Fibroblast of lung (primary cell): ENCODE measurements at regions not wholly inside any gene's neighbourhood (a gene's known extent, or its start where the extent isn't known, plus 50 kb on each side); places are given as distances from the start of the nearest gene placed in this dataset.

Experiments
- EZH2 ChIP-seq: IDR thresholded peaks from 2 replicates; pipeline ENCODE4 v1.5.1; 2012; ENCODE audit warnings: low read length, control low read depth, mild to moderate bottlenecking; ENCODE audit errors: missing control alignments
- TF ChIP-seq, protein P1 (sequence below), 2 donors: IDR thresholded peaks in 1 of 2; conservative IDR thresholded peaks in 1 of 2; 1 replicate in 1 of 2; 2 replicates in 1 of 2; pipeline ENCODE4 v1.5.1; 2011 to 2012; ENCODE audit warnings: low read length in 2 of 2, control low read depth in 1 of 2, inconsistent platforms in 1 of 2, low read depth in 1 of 2, mild to moderate bottlenecking in 1 of 2

DNA sequence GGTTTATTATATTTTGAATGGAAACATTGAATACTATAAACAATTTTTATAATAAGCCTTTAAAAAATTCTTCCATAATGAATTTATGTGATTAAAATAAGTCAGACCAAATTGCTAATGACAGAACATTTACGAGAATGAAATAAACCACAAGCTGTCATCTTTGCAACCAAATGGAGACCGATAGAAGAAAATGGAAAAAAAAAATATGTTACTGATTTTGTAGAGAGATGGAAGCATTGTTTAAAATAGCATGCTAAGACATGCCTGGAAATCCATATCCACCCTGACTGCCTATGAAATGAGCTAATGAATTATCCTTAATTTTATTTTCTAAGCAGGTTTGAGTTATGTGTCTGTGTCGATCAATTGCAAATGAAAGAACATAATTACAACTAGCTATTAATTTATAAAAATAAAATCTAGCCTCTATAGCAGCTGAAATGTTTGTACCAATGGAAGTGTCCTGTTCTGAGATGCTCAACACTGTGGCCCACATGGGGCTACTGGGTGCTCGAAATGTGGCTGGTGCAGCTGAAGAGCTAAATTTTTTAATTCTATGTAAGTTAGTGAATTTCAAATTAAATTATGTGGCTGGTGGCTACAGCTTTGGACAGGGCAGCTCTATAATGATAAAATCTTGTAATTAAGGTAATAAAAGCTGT is 832.8 kb downstream of the RNF144A start:
- no peak for TF ChIP-seq EZH2
- TF ChIP-seq, protein P1, sequence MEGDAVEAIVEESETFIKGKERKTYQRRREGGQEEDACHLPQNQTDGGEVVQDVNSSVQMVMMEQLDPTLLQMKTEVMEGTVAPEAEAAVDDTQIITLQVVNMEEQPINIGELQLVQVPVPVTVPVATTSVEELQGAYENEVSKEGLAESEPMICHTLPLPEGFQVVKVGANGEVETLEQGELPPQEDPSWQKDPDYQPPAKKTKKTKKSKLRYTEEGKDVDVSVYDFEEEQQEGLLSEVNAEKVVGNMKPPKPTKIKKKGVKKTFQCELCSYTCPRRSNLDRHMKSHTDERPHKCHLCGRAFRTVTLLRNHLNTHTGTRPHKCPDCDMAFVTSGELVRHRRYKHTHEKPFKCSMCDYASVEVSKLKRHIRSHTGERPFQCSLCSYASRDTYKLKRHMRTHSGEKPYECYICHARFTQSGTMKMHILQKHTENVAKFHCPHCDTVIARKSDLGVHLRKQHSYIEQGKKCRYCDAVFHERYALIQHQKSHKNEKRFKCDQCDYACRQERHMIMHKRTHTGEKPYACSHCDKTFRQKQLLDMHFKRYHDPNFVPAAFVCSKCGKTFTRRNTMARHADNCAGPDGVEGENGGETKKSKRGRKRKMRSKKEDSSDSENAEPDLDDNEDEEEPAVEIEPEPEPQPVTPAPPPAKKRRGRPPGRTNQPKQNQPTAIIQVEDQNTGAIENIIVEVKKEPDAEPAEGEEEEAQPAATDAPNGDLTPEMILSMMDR (conservative IDR thresholded peaks at IDR 0.05 in 1 of 2, IDR thresholded peaks at IDR 0.05 in 1 of 2; ENCODE audit: low read depth in 1 of 2, low read length in 2 of 2), result no peak
